PC-9 (cell line): ENCODE measurements at regions not wholly inside any gene's neighbourhood (a gene's known extent, or its start where the extent isn't known, plus 50 kb on each side); places are given as distances from the start of the nearest gene placed in this dataset.

Experiments
- BruUV-seq: library from RNA; stranded (reverse); fragments of 400-500 nt; replicated peaks from 2 replicates; lab custom pipeline; 2021; lab: Mats Ljungman, UMichigan
- CTCF ChIA-PET: fragments of 300-600 bp; sonication (Branson Sonifier 250); formaldehyde crosslinking; loops from one replicate; lab custom pipeline; 2022; ENCODE audit warnings: antibody characterized with exemption; lab: Charles Lee
- POLR2A ChIA-PET: fragments of 300-600 bp; sonication (Branson Sonifier 250); formaldehyde crosslinking; loops from one replicate; lab custom pipeline; 2022; ENCODE audit warnings: antibody characterized with exemption; ENCODE audit not compliant: unreplicated experiment; lab: Charles Lee
- DNase-seq, 2 experiments: peaks; one replicate each; pipeline versions ENCODE4 v3.0.0 to v3.0.0-alpha.2; 2015 to 2022; ENCODE audit warnings: mixed read lengths in 1 of 2
- H2AFZ ChIP-seq: fragments of 200-600 bp; sonication (generic); 2 replicates; pipeline ENCODE4 v1.8.1; 2017; ENCODE audit warnings: antibody characterized with exemption
- H3F3A ChIP-seq: fragments of 200-600 bp; sonication (generic); 2 replicates; pipeline ENCODE4 v1.8.1; 2017; ENCODE audit warnings: antibody characterized with exemption, mild to moderate bottlenecking, low read depth; ENCODE audit not compliant: insufficient read depth
- H3K27ac ChIP-seq: fragments of 200-600 bp; sonication (generic); 2 replicates; pipeline ENCODE4 v1.6.1; 2016; ENCODE audit warnings: mixed run types
- H3K27me3 ChIP-seq: fragments of 200-600 bp; sonication (generic); 2 replicates; pipeline ENCODE4 v1.6.1; 2016; ENCODE audit warnings: low read depth, mixed run types; ENCODE audit not compliant: insufficient read depth
- H3K36me3 ChIP-seq: fragments of 200-600 bp; sonication (generic); 2 replicates; pipeline ENCODE4 v1.6.1; 2016; ENCODE audit warnings: low read depth, mixed run types
- H3K4me1 ChIP-seq: fragments of 200-600 bp; sonication (generic); replicated peaks from 2 replicates; pipeline ENCODE4 v1.6.1; 2016; ENCODE audit warnings: mixed run types; ENCODE audit not compliant: insufficient read depth
- H3K4me2 ChIP-seq: fragments of 200-600 bp; sonication (generic); 2 replicates; pipeline ENCODE4 v1.6.1; 2017; ENCODE audit warnings: mixed run types
- H3K4me3 ChIP-seq: fragments of 200-600 bp; sonication (generic); 2 replicates; pipeline ENCODE4 v1.6.1; 2016; ENCODE audit warnings: mixed run types
- H3K79me2 ChIP-seq: fragments of 200-600 bp; sonication (generic); 2 replicates; pipeline ENCODE4 v1.6.1; 2017; ENCODE audit warnings: low read depth, mixed run types
- H3K9me2 ChIP-seq: fragments of 200-600 bp; sonication (generic); 2 replicates; pipeline ENCODE4 v1.8.1; 2017; ENCODE audit warnings: mild to moderate bottlenecking; ENCODE audit not compliant: insufficient read depth
- H3K9me3 ChIP-seq: fragments of 200-600 bp; sonication (generic); 2 replicates; pipeline ENCODE4 v1.8.1; 2016; ENCODE audit warnings: low read depth; ENCODE audit not compliant: insufficient read depth
- H4K20me1 ChIP-seq: fragments of 200-600 bp; sonication (generic); 2 replicates; pipeline ENCODE4 v1.8.1; 2017; ENCODE audit not compliant: insufficient read depth
- CTCF ChIP-seq: fragments of 200-600 bp; sonication (generic); conservative IDR thresholded peaks from 2 replicates; pipeline ENCODE4 v1.6.1; 2017; ENCODE audit warnings: mixed run types, antibody characterized with exemption, mild to moderate bottlenecking, moderate library complexity
- EZH2 ChIP-seq: fragments of 200-600 bp; sonication (generic); IDR thresholded peaks from 2 replicates; pipeline ENCODE4 v1.8.0; 2017; ENCODE audit warnings: antibody characterized with exemption, low read depth
- intact Hi-C: fragments of 100-400 bp; cut with micrococcal nuclease; formaldehyde crosslinking; loops from one replicate; pipeline ENCODE4 v1.10.0; 2022; ENCODE audit not compliant: unreplicated experiment

GRCh38 chr2:226140594-226140993 lies 659.0 kb downstream of the IRS1 start:
- Histone ChIP-seq H4K20me1 (no peaks in the 10 kb centered on the region), H3F3A (peaks cover 7% of the 10 kb centered on the region; the same call in 1 of the 2 replicates), H3K9me3 (0 out of 2 replicates have a peak, but pooled peaks cover 5% of the 10 kb centered on the region), H3K9me2 (no peaks in the 10 kb centered on the region), H3K27me3 (no peaks in the 10 kb centered on the region), H3K4me3 (no peak overlapping the region), H3K4me1 (peaks cover 23% of the 10 kb centered on the region), H3K4me2 (no peak overlapping the region), H3K36me3 (no peaks in the 10 kb centered on the region), H2AFZ (no peak overlapping the region), H3K79me2 (no peaks in the 10 kb centered on the region), H3K27ac (no peak overlapping the region)
- intact Hi-C loops = no loop called here
- CTCF ChIA-PET = no interaction called here
- no peak for DNase-seq
- POLR2A ChIA-PET = no interaction called here
- BruUV-seq = no TSS peak
- TF ChIP-seq CTCF (no peak), EZH2 (no peak)

- Histone ChIP-seq H3K4me1 (peaks cover 23% of the 10 kb centered on the region), H3K79me2 (no peaks in the 10 kb centered on the region), H3F3A (peaks cover 7% of the 10 kb centered on the region; the same call in 1 of the 2 replicates), H3K27me3 (no peaks in the 10 kb centered on the region), H3K9me2 (no peaks in the 10 kb centered on the region), H4K20me1 (no peaks in the 10 kb centered on the region), H3K27ac (no peak overlapping the region), H3K9me3 (0 out of 2 replicates have a peak, but pooled peaks cover 5% of the 10 kb centered on the region), H3K4me2 (no peak overlapping the region), H3K36me3 (no peaks in the 10 kb centered on the region), H3K4me3 (no peak overlapping the region), H2AFZ (no peak overlapping the region)
- no TSS peak for BruUV-seq
- DNase-seq = no peak
- intact Hi-C loops = loop anchor here (2.0 to 5.0 kb wide), 3 partner anchors 198 to 291 kb away; no protein-coding TSS in a partner anchor
- POLR2A ChIA-PET = no interaction called here
- CTCF ChIA-PET = no interaction called here
- no peak for TF ChIP-seq EZH2
- TF ChIP-seq CTCF = no peak
These were observed 659.9 kb downstream of the IRS1 start for GRCh38 chr2:226139759-226140158.

GRCh38 chr2:226137201-226137811 lies 662.3 kb downstream of the IRS1 start:
- Histone ChIP-seq H3K79me2 (no peaks in the 10 kb centered on the region), H3K27me3 (no peaks in the 10 kb centered on the region), H3F3A (peaks cover 7% of the 10 kb centered on the region; the same call in 1 of the 2 replicates), H2AFZ (peak overlapping the region; percentile 49), H3K4me1 (peaks cover 23% of the 10 kb centered on the region), H3K9me3 (0 out of 2 replicates have a peak, but pooled peaks cover 5% of the 10 kb centered on the region), H3K4me2 (peak overlapping the region; percentile 45), H3K4me3 (no peak overlapping the region), H4K20me1 (no peaks in the 10 kb centered on the region), H3K27ac (peak overlapping the region; percentile 58), H3K36me3 (no peaks in the 10 kb centered on the region), H3K9me2 (no peaks in the 10 kb centered on the region)
- ChIA-PET POLR2A (interaction anchor here (0.5 to 0.7 kb wide), 5 partner anchors 19 to 662 kb away, joined by 3 to 9 read pairs (median 4); partner anchors contain the start of gene IRS1), CTCF (interaction anchor here (0.5 to 0.6 kb wide), 2 partner anchors 35 to 472 kb away, joined by 3 to 4 read pairs; no protein-coding TSS in a partner anchor)
- no TSS peak for BruUV-seq
- DNase-seq = peak; percentile 21 to 72
- intact Hi-C loops = loop anchor here (1.0 to 5.0 kb wide), 5 partner anchors 23 to 341 kb away; no protein-coding TSS in a partner anchor
- TF ChIP-seq EZH2 (no peak), CTCF (no peak)
